K562 (cell line): ENCODE measurements at regions not wholly inside any gene's neighbourhood (a gene's known extent, or its start where the extent isn't known, plus 50 kb on each side); places are given as distances from the start of the nearest gene placed in this dataset.

ENCODE experiments used
- NR3C1 ChIP-seq: sonication (generic); formaldehyde crosslinking; IDR thresholded peaks from 2 replicates; pipeline ENCODE4 v1.8.1; 2022; ENCODE audit warnings: missing genetic modification reagents
- SMARCA4 ChIP-seq: fragments of 450-650 bp; IDR thresholded peaks from 2 replicates; pipeline ENCODE4 v1.6.1; 2016
- TF ChIP-seq, protein P1 (sequence below), 3 experiments: IDR thresholded peaks in 2 of 3; conservative IDR thresholded peaks in 1 of 3; 2 replicates each; pipeline ENCODE4 v1.5.1; 2011 to 2012; ENCODE audit warnings: low read length in 3 of 3, mild to moderate bottlenecking in 3 of 3, control low read depth in 2 of 3, improper control_type of control experiment in 1 of 3, inconsistent platforms in 1 of 3, low read depth in 1 of 3, mixed read lengths in 1 of 3, moderate library complexity in 1 of 3; ENCODE audit not compliant: insufficient read depth in 2 of 3
- TF ChIP-seq, protein P2 (sequence below): sonication (generic); formaldehyde crosslinking; IDR thresholded peaks from 2 replicates; pipeline ENCODE4 v1.9.0; 2022; ENCODE audit warnings: mild to moderate bottlenecking, missing genetic modification reagents
- TF ChIP-seq, protein P3 (sequence below): fragments of 450-650 bp; formaldehyde crosslinking; IDR thresholded peaks from 2 replicates; pipeline ENCODE4 v1.4.0; 2022; ENCODE audit warnings: missing genetic modification characterization

DNA sequence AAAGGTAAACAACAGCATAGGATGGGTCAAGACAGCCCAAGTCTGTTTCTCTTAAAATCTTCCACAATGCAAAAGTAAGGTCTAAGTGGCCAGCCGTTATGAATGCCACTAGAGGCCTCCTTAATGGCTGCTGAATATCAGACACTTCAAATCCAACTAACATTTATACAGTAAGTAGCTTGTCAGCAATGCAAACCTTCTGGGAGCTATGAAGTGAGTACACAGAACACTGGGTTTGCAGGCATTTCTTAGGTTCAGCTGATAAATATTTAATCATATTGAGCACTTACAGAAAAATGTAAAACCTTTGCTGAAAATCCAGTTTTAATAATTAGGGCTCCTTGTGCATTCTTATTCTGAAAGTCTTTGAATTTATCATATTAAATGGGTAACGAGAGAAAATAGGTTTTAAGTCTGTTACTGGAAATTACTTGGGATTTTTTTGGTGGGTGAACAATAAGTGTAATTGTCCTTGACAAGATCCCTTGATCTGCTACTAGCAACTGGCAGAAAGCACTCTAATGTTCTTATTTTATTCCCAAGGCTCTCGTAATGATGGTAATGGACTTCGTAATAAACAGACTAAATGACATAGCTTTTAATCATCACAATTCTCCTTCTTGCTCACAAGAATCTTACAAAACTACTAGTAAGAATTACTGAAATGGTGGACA lies 141.7 kb upstream of the GPR149 start:
- no peak for TF ChIP-seq NR3C1 (CRISPR knock-in tag)
- no peak for TF ChIP-seq SMARCA4
- TF ChIP-seq, protein P1, sequence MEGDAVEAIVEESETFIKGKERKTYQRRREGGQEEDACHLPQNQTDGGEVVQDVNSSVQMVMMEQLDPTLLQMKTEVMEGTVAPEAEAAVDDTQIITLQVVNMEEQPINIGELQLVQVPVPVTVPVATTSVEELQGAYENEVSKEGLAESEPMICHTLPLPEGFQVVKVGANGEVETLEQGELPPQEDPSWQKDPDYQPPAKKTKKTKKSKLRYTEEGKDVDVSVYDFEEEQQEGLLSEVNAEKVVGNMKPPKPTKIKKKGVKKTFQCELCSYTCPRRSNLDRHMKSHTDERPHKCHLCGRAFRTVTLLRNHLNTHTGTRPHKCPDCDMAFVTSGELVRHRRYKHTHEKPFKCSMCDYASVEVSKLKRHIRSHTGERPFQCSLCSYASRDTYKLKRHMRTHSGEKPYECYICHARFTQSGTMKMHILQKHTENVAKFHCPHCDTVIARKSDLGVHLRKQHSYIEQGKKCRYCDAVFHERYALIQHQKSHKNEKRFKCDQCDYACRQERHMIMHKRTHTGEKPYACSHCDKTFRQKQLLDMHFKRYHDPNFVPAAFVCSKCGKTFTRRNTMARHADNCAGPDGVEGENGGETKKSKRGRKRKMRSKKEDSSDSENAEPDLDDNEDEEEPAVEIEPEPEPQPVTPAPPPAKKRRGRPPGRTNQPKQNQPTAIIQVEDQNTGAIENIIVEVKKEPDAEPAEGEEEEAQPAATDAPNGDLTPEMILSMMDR (IDR thresholded peaks at IDR 0.05 in 2 of 3, conservative IDR thresholded peaks at IDR 0.05 in 1 of 3; ENCODE audit: insufficient read depth in 2 of 3, low read depth in 1 of 3, low read length in 3 of 3): no peak
- TF ChIP-seq, protein P2, sequence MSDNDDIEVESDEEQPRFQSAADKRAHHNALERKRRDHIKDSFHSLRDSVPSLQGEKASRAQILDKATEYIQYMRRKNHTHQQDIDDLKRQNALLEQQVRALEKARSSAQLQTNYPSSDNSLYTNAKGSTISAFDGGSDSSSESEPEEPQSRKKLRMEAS: no peak
- TF ChIP-seq, protein P3, sequence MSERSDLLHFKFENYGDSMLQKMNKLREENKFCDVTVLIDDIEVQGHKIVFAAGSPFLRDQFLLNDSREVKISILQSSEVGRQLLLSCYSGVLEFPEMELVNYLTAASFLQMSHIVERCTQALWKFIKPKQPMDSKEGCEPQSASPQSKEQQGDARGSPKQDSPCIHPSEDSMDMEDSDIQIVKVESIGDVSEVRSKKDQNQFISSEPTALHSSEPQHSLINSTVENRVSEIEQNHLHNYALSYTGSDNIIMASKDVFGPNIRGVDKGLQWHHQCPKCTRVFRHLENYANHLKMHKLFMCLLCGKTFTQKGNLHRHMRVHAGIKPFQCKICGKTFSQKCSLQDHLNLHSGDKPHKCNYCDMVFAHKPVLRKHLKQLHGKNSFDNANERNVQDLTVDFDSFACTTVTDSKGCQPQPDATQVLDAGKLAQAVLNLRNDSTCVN: no peak
